Astrocyte (in vitro differentiated cells and primary cell): ENCODE measurements at regions not wholly inside any gene's neighbourhood (a gene's known extent, or its start where the extent isn't known, plus 50 kb on each side); places are given as distances from the start of the nearest gene placed in this dataset.

Experiments
- DNase-seq: peaks from one replicate; pipeline ENCODE4 v3.0.0-alpha.2; 2010; ENCODE audit warnings: low read depth
- FAIRE-seq: peaks from 2 replicates; lab custom pipeline; 2011; peaks lifted over from hg19 to GRCh38; lab: Jason Lieb, UNC
- H2AFZ ChIP-seq: 2 replicates; pipeline ENCODE4 v1.6.0; 2012; ENCODE audit warnings: low read depth, low read length, inconsistent platforms
- H3K27ac ChIP-seq: 2 replicates; pipeline ENCODE4 v1.5.1; 2011; ENCODE audit warnings: low read depth, low read length, inconsistent platforms
- H3K27me3 ChIP-seq: 2 replicates; pipeline ENCODE4 v1.6.0; 2011; ENCODE audit warnings: low read length, inconsistent platforms; ENCODE audit not compliant: insufficient read depth
- H3K36me3 ChIP-seq: 2 replicates; pipeline ENCODE4 v1.5.1; 2011; ENCODE audit warnings: low read length, inconsistent platforms; ENCODE audit not compliant: insufficient read depth
- H3K4me1 ChIP-seq: 2 replicates; pipeline ENCODE4 v1.5.1; 2011; ENCODE audit warnings: low read length, inconsistent platforms; ENCODE audit not compliant: insufficient read depth
- H3K4me2 ChIP-seq: 2 replicates; pipeline ENCODE4 v1.6.0; 2012; ENCODE audit warnings: low read length, inconsistent platforms
- H3K4me3 ChIP-seq: 2 replicates; pipeline ENCODE4 v1.5.1; 2011; ENCODE audit warnings: low read depth, mild to moderate bottlenecking, low read length, inconsistent platforms; ENCODE audit not compliant: insufficient read depth
- H3K79me2 ChIP-seq: 2 replicates; pipeline ENCODE4 v1.6.0; 2012; ENCODE audit warnings: mild to moderate bottlenecking, low read length, inconsistent platforms; ENCODE audit not compliant: insufficient read depth
- H3K9ac ChIP-seq: 2 replicates; pipeline ENCODE4 v1.6.0; 2012; ENCODE audit warnings: mild to moderate bottlenecking, low read length, inconsistent platforms
- H3K9me3 ChIP-seq: 2 replicates; pipeline ENCODE4 v1.5.1; 2012; ENCODE audit warnings: low read depth, mild to moderate bottlenecking, low read length, inconsistent platforms; ENCODE audit not compliant: insufficient read depth
- H4K20me1 ChIP-seq: 2 replicates; pipeline ENCODE4 v1.6.0; 2012; ENCODE audit warnings: low read length, inconsistent platforms; ENCODE audit not compliant: insufficient read depth
- H3K27ac Mint-ChIP-seq: one replicate; pipeline ENCODE4 v1.8.0; 2021; ENCODE audit warnings: mild to moderate bottlenecking, mixed read lengths; ENCODE audit not compliant: unreplicated experiment
- H3K27me3 Mint-ChIP-seq: one replicate; pipeline ENCODE4 v1.8.0; 2021; ENCODE audit warnings: low read depth, mixed read lengths; ENCODE audit not compliant: unreplicated experiment
- H3K36me3 Mint-ChIP-seq: one replicate; pipeline ENCODE4 v1.8.0; 2021; ENCODE audit warnings: low read depth, mixed read lengths; ENCODE audit not compliant: unreplicated experiment
- H3K4me1 Mint-ChIP-seq: one replicate; pipeline ENCODE4 v1.8.0; 2021; ENCODE audit warnings: low read depth, mixed read lengths; ENCODE audit not compliant: unreplicated experiment
- H3K4me3 Mint-ChIP-seq: one replicate; pipeline ENCODE4 v1.8.0; 2021; ENCODE audit warnings: mild to moderate bottlenecking, moderate library complexity, mixed read lengths; ENCODE audit not compliant: unreplicated experiment
- H3K9me3 Mint-ChIP-seq: one replicate; pipeline ENCODE4 v1.8.0; 2021; ENCODE audit warnings: mild to moderate bottlenecking, mixed read lengths; ENCODE audit not compliant: unreplicated experiment
- CTCF ChIP-seq: IDR thresholded peaks from 2 replicates; pipeline ENCODE4 v1.5.1; 2011; ENCODE audit warnings: low read depth, mild to moderate bottlenecking, inconsistent platforms, low read length, moderate library complexity; ENCODE audit not compliant: insufficient read depth
- EZH2 ChIP-seq: IDR thresholded peaks from 2 replicates; pipeline ENCODE4 v1.6.1; 2012; ENCODE audit warnings: mild to moderate bottlenecking, low read length, inconsistent platforms; ENCODE audit not compliant: insufficient read depth

GRCh38 chr6:19354181-19354580 is 483.0 kb upstream of the ID4 start:
- H3K36me3 ChIP-seq = no peaks in the 10 kb centered on the region
- no peaks in the 10 kb centered on the region for H3K79me2 ChIP-seq
- peaks cover 5% of the 10 kb centered on the region for H3K4me1 Mint-ChIP-seq
- no peaks in the 10 kb centered on the region for H3K36me3 Mint-ChIP-seq
- H2AFZ ChIP-seq = no peak overlapping the region
- FAIRE-seq (no peak), DNase-seq (no peak)
- no peaks in the 10 kb centered on the region for H3K27me3 ChIP-seq
- H3K4me3 Mint-ChIP-seq = no peak overlapping the region
- no peak overlapping the region for H3K9ac ChIP-seq
- H3K9me3 Mint-ChIP-seq = peaks cover 2% of the 10 kb centered on the region
- no peak overlapping the region for H3K4me2 ChIP-seq
- H4K20me1 ChIP-seq = no peaks in the 10 kb centered on the region
- no peak overlapping the region for H3K4me3 ChIP-seq
- TF ChIP-seq CTCF = no peak
- no peak for TF ChIP-seq EZH2
- no peaks in the 10 kb centered on the region for H3K9me3 ChIP-seq
- no peaks in the 10 kb centered on the region for H3K4me1 ChIP-seq
- no peaks in the 10 kb centered on the region for H3K27me3 Mint-ChIP-seq
- H3K27ac Mint-ChIP-seq = no peak overlapping the region
- no peak overlapping the region for H3K27ac ChIP-seq

DNA sequence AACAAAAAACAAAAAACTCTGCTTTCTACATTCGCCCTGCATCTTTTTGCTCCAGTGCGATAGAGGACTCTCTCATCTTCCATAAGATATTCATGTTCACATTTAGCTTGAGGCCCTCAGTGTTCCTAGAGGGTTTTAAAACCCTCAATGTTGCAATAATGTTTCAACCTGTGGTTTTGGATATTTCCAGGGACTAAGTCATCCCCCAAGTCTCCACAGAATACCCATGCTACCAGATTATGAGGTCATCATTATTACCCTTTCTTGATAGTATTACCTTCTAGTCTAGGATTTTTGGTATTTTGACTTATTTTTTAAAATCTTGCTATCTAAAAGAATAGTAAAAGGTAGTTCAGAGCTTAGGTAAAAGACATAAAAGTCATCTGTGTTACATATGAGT is 480.5 kb upstream of the ID4 start:
- Mint-ChIP-seq H3K4me1 (peaks cover 5% of the 10 kb centered on the region), H3K4me3 (no peak overlapping the region), H3K27me3 (no peaks in the 10 kb centered on the region), H3K9me3 (no peaks in the 10 kb centered on the region), H3K27ac (no peak overlapping the region), H3K36me3 (no peaks in the 10 kb centered on the region)
- TF ChIP-seq CTCF = no peak
- TF ChIP-seq EZH2 = no peak
- H3K79me2 ChIP-seq = no peaks in the 10 kb centered on the region
- H3K27ac ChIP-seq = no peak overlapping the region
- H3K9ac ChIP-seq = no peak overlapping the region
- H3K36me3 ChIP-seq = no peaks in the 10 kb centered on the region
- H3K4me2 ChIP-seq = no peak overlapping the region
- no peak for DNase-seq
- FAIRE-seq = no peak
- no peaks in the 10 kb centered on the region for H3K27me3 ChIP-seq
- H3K9me3 ChIP-seq = no peaks in the 10 kb centered on the region
- H3K4me3 ChIP-seq = no peak overlapping the region
- no peaks in the 10 kb centered on the region for H4K20me1 ChIP-seq
- H2AFZ ChIP-seq = no peak overlapping the region
- H3K4me1 ChIP-seq = no peaks in the 10 kb centered on the region

- no peaks in the 10 kb centered on the region for H4K20me1 ChIP-seq
- H3K27ac ChIP-seq = no peak overlapping the region
- no peaks in the 10 kb centered on the region for H3K4me1 ChIP-seq
- Mint-ChIP-seq H3K4me1 (no peaks in the 10 kb centered on the region), H3K4me3 (no peak overlapping the region), H3K36me3 (no peaks in the 10 kb centered on the region), H3K9me3 (no peaks in the 10 kb centered on the region), H3K27ac (no peak overlapping the region), H3K27me3 (no peaks in the 10 kb centered on the region)
- no peaks in the 10 kb centered on the region for H3K27me3 ChIP-seq
- no peak overlapping the region for H3K4me2 ChIP-seq
- H2AFZ ChIP-seq = no peak overlapping the region
- no peaks in the 10 kb centered on the region for H3K79me2 ChIP-seq
- no peak for FAIRE-seq
- H3K36me3 ChIP-seq = no peaks in the 10 kb centered on the region
- no peaks in the 10 kb centered on the region for H3K9me3 ChIP-seq
- TF ChIP-seq CTCF (no peak), EZH2 (no peak)
- H3K4me3 ChIP-seq = no peak overlapping the region
- H3K9ac ChIP-seq = no peak overlapping the region
- DNase-seq = no peak
Observed at GRCh38 chr6:19362396-19362795, 474.8 kb upstream of the ID4 start.
